Osteoblast (primary cell): ENCODE measurements at regions not wholly inside any gene's neighbourhood (a gene's known extent, or its start where the extent isn't known, plus 50 kb on each side); places are given as distances from the start of the nearest gene placed in this dataset.

Experiments
- DNase-seq: peaks from one replicate; pipeline ENCODE4 v3.0.0; 2011; ENCODE audit warnings: low spot score, mixed read lengths; ENCODE audit not compliant: insufficient read length; ENCODE audit errors: missing footprints
- H2AFZ ChIP-seq: 2 replicates; pipeline ENCODE4 v1.6.0; 2011; ENCODE audit warnings: mild to moderate bottlenecking, low read length
- H3K27ac ChIP-seq: 2 replicates; pipeline ENCODE4 v1.5.1; 2011; ENCODE audit warnings: mild to moderate bottlenecking, low read depth, low read length, moderate library complexity
- H3K27me3 ChIP-seq: 2 replicates; pipeline ENCODE4 v1.6.0; 2012; ENCODE audit warnings: mild to moderate bottlenecking, control low read depth, inconsistent platforms, low read length, moderate library complexity; ENCODE audit not compliant: insufficient read depth
- H3K36me3 ChIP-seq: 2 replicates; pipeline ENCODE4 v1.5.1; 2011; ENCODE audit warnings: mild to moderate bottlenecking, low read length, control low read depth, moderate library complexity; ENCODE audit not compliant: insufficient read depth
- H3K4me1 ChIP-seq: 2 replicates; pipeline ENCODE4 v1.5.1; 2011; ENCODE audit warnings: mild to moderate bottlenecking, low read length, control low read depth, moderate library complexity; ENCODE audit not compliant: insufficient read depth
- H3K4me2 ChIP-seq: 2 replicates; pipeline ENCODE4 v1.6.0; 2011; ENCODE audit warnings: mild to moderate bottlenecking, low read length; ENCODE audit not compliant: insufficient read depth
- H3K4me3 ChIP-seq: fragments of 200-600 bp; sonication (generic); 3 replicates; pipeline ENCODE4 v1.5.1; 2012; ENCODE audit warnings: mild to moderate bottlenecking, low read length, inconsistent platforms; ENCODE audit not compliant: insufficient read depth
- H3K79me2 ChIP-seq: 2 replicates; pipeline ENCODE4 v1.6.0; 2012; ENCODE audit warnings: mild to moderate bottlenecking, low read length, control low read depth, inconsistent platforms; ENCODE audit not compliant: insufficient read depth
- H3K9me3 ChIP-seq: 2 replicates; pipeline ENCODE4 v1.5.1; 2011; ENCODE audit warnings: low read depth, low read length, control low read depth
- H4K20me1 ChIP-seq: 2 replicates; pipeline ENCODE4 v1.6.0; 2012; ENCODE audit warnings: mild to moderate bottlenecking, low read length, control low read depth; ENCODE audit not compliant: insufficient read depth
- CTCF ChIP-seq: IDR thresholded peaks from 2 replicates; pipeline ENCODE4 v1.5.1; 2011; ENCODE audit warnings: mild to moderate bottlenecking, low read depth, low read length, moderate library complexity; ENCODE audit errors: extremely low read depth

- Histone ChIP-seq H3K79me2 (no peaks in the 10 kb centered on the region), H3K4me2 (no peak overlapping the region), H3K9me3 (no peaks in the 10 kb centered on the region), H3K4me1 (no peaks in the 10 kb centered on the region), H3K4me3 (no peak overlapping the region), H4K20me1 (no peaks in the 10 kb centered on the region), H3K36me3 (no peaks in the 10 kb centered on the region), H2AFZ (no peak overlapping the region), H3K27ac (no peak overlapping the region), H3K27me3 (no peaks in the 10 kb centered on the region)
- TF ChIP-seq CTCF, result no peak
- no peak for DNase-seq
Observed at GRCh38 chr11:29244355-29244754, 772.5 kb downstream of the KCNA4 start.

GRCh38 chr11:29243616-29244015, 773.2 kb downstream of the KCNA4 start:
- Histone ChIP-seq H3K9me3 (no peaks in the 10 kb centered on the region), H3K27ac (no peak overlapping the region), H3K27me3 (no peaks in the 10 kb centered on the region), H2AFZ (no peak overlapping the region), H3K79me2 (no peaks in the 10 kb centered on the region), H3K4me1 (no peaks in the 10 kb centered on the region), H3K36me3 (no peaks in the 10 kb centered on the region), H3K4me3 (no peak overlapping the region), H4K20me1 (no peaks in the 10 kb centered on the region), H3K4me2 (no peak overlapping the region)
- no peak for TF ChIP-seq CTCF
- DNase-seq, result no peak

- H3K79me2 ChIP-seq, result no peaks in the 10 kb centered on the region
- no peak overlapping the region for H2AFZ ChIP-seq
- no peaks in the 10 kb centered on the region for H3K36me3 ChIP-seq
- TF ChIP-seq CTCF, result no peak
- peaks cover 4% of the 10 kb centered on the region for H3K4me1 ChIP-seq
- no peaks in the 10 kb centered on the region for H3K27me3 ChIP-seq
- no peaks in the 10 kb centered on the region for H3K9me3 ChIP-seq
- H3K27ac ChIP-seq, result no peak overlapping the region
- H3K4me2 ChIP-seq, result no peak overlapping the region
- H4K20me1 ChIP-seq, result no peaks in the 10 kb centered on the region
- H3K4me3 ChIP-seq, result no peak overlapping the region
- DNase-seq, result no peak
Observed at GRCh38 chr11:29231991-29232390, 784.8 kb downstream of the KCNA4 start.

- TF ChIP-seq CTCF, result no peak
- H3K27me3 ChIP-seq, result no peaks in the 10 kb centered on the region
- no peaks in the 10 kb centered on the region for H3K79me2 ChIP-seq
- no peak overlapping the region for H3K4me2 ChIP-seq
- no peak overlapping the region for H3K27ac ChIP-seq
- H4K20me1 ChIP-seq, result no peaks in the 10 kb centered on the region
- no peak overlapping the region for H2AFZ ChIP-seq
- no peak for DNase-seq
- H3K4me1 ChIP-seq, result peaks cover 4% of the 10 kb centered on the region
- no peak overlapping the region for H3K4me3 ChIP-seq
- no peaks in the 10 kb centered on the region for H3K9me3 ChIP-seq
- H3K36me3 ChIP-seq, result no peaks in the 10 kb centered on the region
Observed at GRCh38 chr11:29231586-29231985, 785.2 kb downstream of the KCNA4 start.
